ENCODE measurements at regions not wholly inside any gene's neighbourhood (a gene's known extent, or its start where the extent isn't known, plus 50 kb on each side); places are given as distances from the start of the nearest gene placed in this dataset.
A peak's percentile ranks its signal among the peaks of the same experiment; 100 is the strongest.

DNA sequence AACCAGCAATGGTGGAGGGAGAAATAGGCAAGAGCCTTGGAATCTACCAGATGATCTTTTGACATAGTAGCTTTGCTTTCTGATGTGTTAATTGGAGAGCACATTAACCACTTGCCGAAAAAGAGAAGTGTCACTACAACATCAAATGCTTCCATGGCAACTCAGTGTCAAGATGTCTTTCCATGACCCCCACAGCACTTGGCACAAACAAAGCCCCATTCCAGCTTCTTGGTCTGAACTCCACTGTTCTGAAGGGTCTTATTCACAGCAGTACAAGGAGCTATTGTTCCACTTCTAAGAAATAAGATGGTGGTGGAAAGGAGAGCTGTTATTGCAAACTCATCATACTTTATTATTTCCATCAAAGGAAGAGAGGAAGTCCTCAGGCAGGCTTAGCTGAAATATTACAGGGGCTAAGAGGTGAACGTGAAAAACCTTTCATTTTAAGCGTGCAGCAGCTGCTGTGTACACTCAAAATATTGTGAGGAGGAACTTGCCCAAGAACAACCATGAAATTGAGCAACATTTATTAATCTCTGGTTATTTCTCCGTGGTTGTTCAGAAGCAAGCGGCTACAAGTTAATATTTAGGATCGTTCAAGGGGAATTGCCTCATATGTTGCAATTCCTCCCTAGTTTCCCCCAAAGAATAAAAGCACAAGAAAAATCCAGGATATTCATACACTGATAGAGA is 354.8 kb upstream of the CELF2 start:
- no peak overlapping the region for H3K9ac ChIP-seq (ENCODE audit: low read length in 2 of 2)
- peak overlapping the region; percentile 20 for H3K27ac ChIP-seq (ENCODE audit: low read length)
- no peaks in the 10 kb centered on the region for H3K27me3 ChIP-seq (ENCODE audit: control insufficient read depth in 1 of 2, insufficient read depth in 2 of 2, low read length in 2 of 2)
- no peaks in the 10 kb centered on the region for H3K36me3 ChIP-seq (ENCODE audit: control insufficient read depth in 2 of 2, insufficient read depth in 2 of 2, low read length in 2 of 2)
- no peak overlapping the region for H3K4me3 ChIP-seq (ENCODE audit: low read length in 2 of 2)
- peaks cover 19% of the 10 kb centered on the region for H3K4me1 ChIP-seq (ENCODE audit: control insufficient read depth, insufficient read depth, low read length)
- no peaks in the 10 kb centered on the region for H3K9me3 ChIP-seq (ENCODE audit: control insufficient read depth in 2 of 2, low read length in 2 of 2)

DNA sequence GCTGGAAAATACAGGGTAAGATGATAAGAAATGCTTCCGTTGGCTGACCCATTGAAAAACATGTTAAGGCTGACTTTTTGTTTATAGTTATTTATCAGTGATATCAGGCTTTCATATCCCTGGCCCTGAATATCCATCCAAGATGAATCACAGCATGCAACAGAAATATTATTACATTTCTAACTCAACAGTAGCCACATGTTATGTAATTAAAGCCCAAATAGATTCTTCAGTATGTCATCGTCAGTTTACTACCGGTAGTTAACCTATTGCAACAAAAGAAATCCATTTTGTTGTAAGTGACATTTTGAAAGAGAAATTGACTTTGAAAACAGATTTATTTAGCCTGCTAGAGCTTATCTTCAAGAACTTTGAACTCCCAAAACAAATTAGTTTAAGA is 354.1 kb upstream of the CELF2 start:
- Histone ChIP-seq H3K9ac (ENCODE audit: low read length in 2 of 2) (no peak overlapping the region), H3K27me3 (ENCODE audit: control insufficient read depth in 1 of 2, insufficient read depth in 2 of 2, low read length in 2 of 2) (no peaks in the 10 kb centered on the region), H3K4me3 (ENCODE audit: low read length in 2 of 2) (no peak overlapping the region), H3K4me1 (ENCODE audit: control insufficient read depth, insufficient read depth, low read length) (peaks cover 19% of the 10 kb centered on the region), H3K36me3 (ENCODE audit: control insufficient read depth in 2 of 2, insufficient read depth in 2 of 2, low read length in 2 of 2) (no peaks in the 10 kb centered on the region), H3K9me3 (ENCODE audit: control insufficient read depth in 2 of 2, low read length in 2 of 2) (no peaks in the 10 kb centered on the region), H3K27ac (ENCODE audit: low read length) (no peak overlapping the region)

- Histone ChIP-seq H3K27ac (ENCODE audit: low read length) (peak overlapping the region; percentile 2), H3K27me3 (ENCODE audit: control insufficient read depth in 1 of 2, insufficient read depth in 2 of 2, low read length in 2 of 2) (no peaks in the 10 kb centered on the region), H3K9me3 (ENCODE audit: control insufficient read depth in 2 of 2, low read length in 2 of 2) (no peaks in the 10 kb centered on the region), H3K9ac (ENCODE audit: low read length in 2 of 2) (no peak overlapping the region), H3K4me1 (ENCODE audit: control insufficient read depth, insufficient read depth, low read length) (peaks cover 19% of the 10 kb centered on the region), H3K36me3 (ENCODE audit: control insufficient read depth in 2 of 2, insufficient read depth in 2 of 2, low read length in 2 of 2) (no peaks in the 10 kb centered on the region), H3K4me3 (ENCODE audit: low read length in 2 of 2) (no peak overlapping the region)
These were observed 351.9 kb upstream of the CELF2 start for GRCh38 chr10:10665750-10666149.

- no peak overlapping the region for H3K4me3 ChIP-seq (ENCODE audit: low read length in 2 of 2)
These were observed 350.2 kb upstream of the CELF2 start for GRCh38 chr10:10667466-10667865.

DNA sequence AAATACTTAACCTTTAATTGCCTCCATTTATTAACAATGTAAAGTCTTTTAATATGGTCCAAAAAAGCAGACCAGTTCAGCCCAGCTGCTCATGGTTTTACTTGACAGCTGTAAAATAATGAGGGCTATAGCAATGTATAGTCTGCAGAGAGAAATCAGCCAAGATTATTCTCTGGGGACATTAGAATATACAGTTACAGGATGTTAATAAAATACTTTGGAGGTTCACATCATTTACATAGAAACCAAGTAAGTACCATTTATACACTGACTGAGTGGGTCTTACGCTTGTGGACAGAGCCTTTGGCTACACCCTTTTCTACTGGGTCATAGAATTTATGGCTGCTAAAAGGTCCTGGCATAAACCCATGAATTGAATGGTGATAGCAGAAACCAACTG is 340.7 kb upstream of the CELF2 start:
- H3K36me3 ChIP-seq (ENCODE audit: control insufficient read depth in 2 of 2, insufficient read depth in 2 of 2, low read length in 2 of 2), result no peaks in the 10 kb centered on the region
- no peak overlapping the region for H3K9ac ChIP-seq (ENCODE audit: low read length in 2 of 2)
- no peaks in the 10 kb centered on the region for H3K27me3 ChIP-seq (ENCODE audit: control insufficient read depth in 1 of 2, insufficient read depth in 2 of 2, low read length in 2 of 2)
- no peaks in the 10 kb centered on the region for H3K4me1 ChIP-seq (ENCODE audit: control insufficient read depth, insufficient read depth, low read length)
- peaks cover 0 to 3% of the 10 kb centered on the region in 2 donors for H3K9me3 ChIP-seq (ENCODE audit: control insufficient read depth in 2 of 2, low read length in 2 of 2)
- peak overlapping the region; percentile 1 for H3K27ac ChIP-seq (ENCODE audit: low read length)
- no peak overlapping the region for H3K4me3 ChIP-seq (ENCODE audit: low read length in 2 of 2)

More at GRCh38 chr10:10667466-10667865, 350.2 kb upstream of the CELF2 start:
- Histone ChIP-seq H3K27ac (ENCODE audit: low read length) (no peak overlapping the region), H3K9me3 (ENCODE audit: control insufficient read depth in 2 of 2, low read length in 2 of 2) (no peaks in the 10 kb centered on the region), H3K9ac (ENCODE audit: low read length in 2 of 2) (no peak overlapping the region), H3K36me3 (ENCODE audit: control insufficient read depth in 2 of 2, insufficient read depth in 2 of 2, low read length in 2 of 2) (no peaks in the 10 kb centered on the region), H3K4me1 (ENCODE audit: control insufficient read depth, insufficient read depth, low read length) (peaks cover 13% of the 10 kb centered on the region), H3K27me3 (ENCODE audit: control insufficient read depth in 1 of 2, insufficient read depth in 2 of 2, low read length in 2 of 2) (no peaks in the 10 kb centered on the region)

- Histone ChIP-seq H3K4me1 (ENCODE audit: control insufficient read depth, insufficient read depth, low read length) (no peaks in the 10 kb centered on the region), H3K27me3 (ENCODE audit: control insufficient read depth in 1 of 2, insufficient read depth in 2 of 2, low read length in 2 of 2) (no peaks in the 10 kb centered on the region), H3K9me3 (ENCODE audit: control insufficient read depth in 2 of 2, low read length in 2 of 2) (peaks cover 0 to 3% of the 10 kb centered on the region in 2 donors), H3K27ac (ENCODE audit: low read length) (no peak overlapping the region), H3K4me3 (ENCODE audit: low read length in 2 of 2) (no peak overlapping the region), H3K9ac (ENCODE audit: low read length in 2 of 2) (no peak overlapping the region), H3K36me3 (ENCODE audit: control insufficient read depth in 2 of 2, insufficient read depth in 2 of 2, low read length in 2 of 2) (no peaks in the 10 kb centered on the region)
These were observed 340.2 kb upstream of the CELF2 start for GRCh38 chr10:10677479-10677878.

GRCh38 chr10:10680496-10680895 is 337.2 kb upstream of the CELF2 start:
- Histone ChIP-seq H3K36me3 (ENCODE audit: control insufficient read depth in 2 of 2, insufficient read depth in 2 of 2, low read length in 2 of 2) (no peaks in the 10 kb centered on the region), H3K27ac (ENCODE audit: low read length) (no peak overlapping the region), H3K27me3 (ENCODE audit: control insufficient read depth in 1 of 2, insufficient read depth in 2 of 2, low read length in 2 of 2) (no peaks in the 10 kb centered on the region), H3K9me3 (ENCODE audit: control insufficient read depth in 2 of 2, low read length in 2 of 2) (no peaks in the 10 kb centered on the region), H3K4me1 (ENCODE audit: control insufficient read depth, insufficient read depth, low read length) (no peaks in the 10 kb centered on the region), H3K4me3 (ENCODE audit: low read length in 2 of 2) (no peak overlapping the region), H3K9ac (ENCODE audit: low read length in 2 of 2) (no peak overlapping the region)

DNA sequence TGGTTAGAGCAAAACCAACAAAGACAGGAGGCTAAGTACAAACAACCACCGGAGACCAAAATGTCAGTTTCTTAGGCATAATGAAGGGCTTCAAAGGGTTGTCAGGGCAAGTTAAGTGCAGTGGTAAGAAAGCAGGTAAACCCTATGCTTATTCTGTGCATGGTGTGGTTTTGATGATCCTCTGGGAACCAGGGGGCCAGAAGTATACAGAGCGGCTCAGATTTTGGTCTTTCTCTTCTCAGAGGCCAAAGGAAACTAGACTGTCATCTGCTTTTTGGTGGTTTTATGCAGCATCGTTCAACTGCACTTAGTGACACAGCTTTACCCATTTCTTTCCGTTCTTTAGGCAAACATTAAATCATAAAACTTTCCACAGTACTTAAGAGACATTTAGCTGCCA is 332.7 kb upstream of the CELF2 start:
- H3K36me3 ChIP-seq (ENCODE audit: control insufficient read depth in 2 of 2, insufficient read depth in 2 of 2, low read length in 2 of 2), result no peaks in the 10 kb centered on the region
- H3K27ac ChIP-seq (ENCODE audit: low read length), result no peak overlapping the region
- H3K27me3 ChIP-seq (ENCODE audit: control insufficient read depth in 1 of 2, insufficient read depth in 2 of 2, low read length in 2 of 2), result no peaks in the 10 kb centered on the region
- H3K4me1 ChIP-seq (ENCODE audit: control insufficient read depth, insufficient read depth, low read length), result no peaks in the 10 kb centered on the region
- H3K9me3 ChIP-seq (ENCODE audit: control insufficient read depth in 2 of 2, low read length in 2 of 2), result no peaks in the 10 kb centered on the region
- no peak overlapping the region for H3K4me3 ChIP-seq (ENCODE audit: low read length in 2 of 2)
- no peak overlapping the region for H3K9ac ChIP-seq (ENCODE audit: low read length in 2 of 2)

DNA sequence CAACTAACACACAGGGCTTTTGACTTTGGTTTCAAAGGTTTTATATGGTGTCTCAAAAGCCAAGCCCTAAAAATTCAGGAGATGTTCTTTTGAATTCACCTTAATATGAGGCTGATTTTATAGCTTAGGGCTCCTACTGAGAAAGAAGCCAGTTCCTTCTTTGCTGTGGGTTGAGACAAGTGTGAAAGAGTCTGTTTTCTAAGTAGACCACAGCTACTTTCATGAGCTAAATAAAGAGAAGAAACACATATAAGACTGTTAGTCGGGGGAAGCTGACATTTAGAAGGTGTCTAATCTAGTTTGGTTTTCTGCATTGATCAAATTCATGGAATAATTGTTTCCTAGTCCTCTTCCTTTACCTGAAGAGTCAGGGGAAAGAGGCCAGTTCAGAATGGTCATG is 332.1 kb upstream of the CELF2 start:
- no peak overlapping the region for H3K9ac ChIP-seq (ENCODE audit: low read length in 2 of 2)
- H3K36me3 ChIP-seq (ENCODE audit: control insufficient read depth in 2 of 2, insufficient read depth in 2 of 2, low read length in 2 of 2), result no peaks in the 10 kb centered on the region
- H3K4me1 ChIP-seq (ENCODE audit: control insufficient read depth, insufficient read depth, low read length), result no peaks in the 10 kb centered on the region
- no peaks in the 10 kb centered on the region for H3K9me3 ChIP-seq (ENCODE audit: control insufficient read depth in 2 of 2, low read length in 2 of 2)
- H3K27ac ChIP-seq (ENCODE audit: low read length), result no peak overlapping the region
- H3K4me3 ChIP-seq (ENCODE audit: low read length in 2 of 2), result no peak overlapping the region
- no peaks in the 10 kb centered on the region for H3K27me3 ChIP-seq (ENCODE audit: control insufficient read depth in 1 of 2, insufficient read depth in 2 of 2, low read length in 2 of 2)

DNA sequence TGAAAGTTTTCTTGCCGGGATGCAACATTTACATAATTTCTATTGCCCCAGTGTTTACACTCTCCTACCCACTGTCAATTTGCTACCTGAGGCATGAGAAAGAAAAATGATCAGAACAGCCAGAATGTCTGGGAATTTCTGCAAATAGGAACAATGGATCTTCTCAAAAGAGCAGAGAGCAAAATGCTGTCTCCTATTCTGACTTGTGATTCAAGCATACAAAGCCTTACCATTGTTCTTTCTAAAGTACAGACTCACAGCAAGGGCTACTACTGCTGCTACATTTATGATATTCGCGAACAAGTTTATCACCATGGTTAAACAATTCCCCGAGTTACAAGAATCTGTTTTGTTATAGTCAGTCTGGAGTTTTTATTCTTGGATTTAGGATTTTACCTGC is 329.9 kb upstream of the CELF2 start:
- H3K36me3 ChIP-seq (ENCODE audit: control insufficient read depth in 2 of 2, insufficient read depth in 2 of 2, low read length in 2 of 2), result no peaks in the 10 kb centered on the region

DNA sequence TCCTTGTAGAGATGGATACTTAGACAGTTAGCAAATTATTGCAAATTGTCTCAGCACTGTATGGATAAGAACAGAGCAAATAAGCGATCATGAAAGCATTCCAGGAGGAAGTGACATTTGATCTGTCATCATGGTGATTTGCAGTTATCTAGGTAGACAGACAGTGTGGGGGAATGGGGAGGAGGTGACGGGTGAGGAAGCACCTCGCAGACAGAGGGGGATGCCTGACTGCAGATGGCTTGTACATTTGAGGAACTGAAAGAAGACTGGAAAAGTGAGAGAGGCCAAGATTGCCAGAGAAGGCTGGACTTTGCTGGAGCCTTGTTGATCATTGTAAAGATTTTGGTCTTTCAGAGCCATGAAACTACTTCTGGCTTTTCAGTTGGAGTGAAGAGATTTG is 318.2 kb upstream of the CELF2 start:
- Histone ChIP-seq H3K36me3 (ENCODE audit: control insufficient read depth in 2 of 2, insufficient read depth in 2 of 2, low read length in 2 of 2) (no peaks in the 10 kb centered on the region), H3K9me3 (ENCODE audit: control insufficient read depth in 2 of 2, low read length in 2 of 2) (no peaks in the 10 kb centered on the region), H3K4me1 (ENCODE audit: control insufficient read depth, insufficient read depth, low read length) (no peaks in the 10 kb centered on the region), H3K27ac (ENCODE audit: low read length) (no peak overlapping the region), H3K27me3 (ENCODE audit: control insufficient read depth in 1 of 2, insufficient read depth in 2 of 2, low read length in 2 of 2) (no peaks in the 10 kb centered on the region), H3K9ac (ENCODE audit: low read length in 2 of 2) (no peak overlapping the region), H3K4me3 (ENCODE audit: low read length in 2 of 2) (no peak overlapping the region)

More for the DNA sequence above, 329.9 kb upstream of the CELF2 start:
- H3K27me3 ChIP-seq (ENCODE audit: control insufficient read depth in 1 of 2, insufficient read depth in 2 of 2, low read length in 2 of 2), result no peaks in the 10 kb centered on the region
- H3K4me1 ChIP-seq (ENCODE audit: control insufficient read depth, insufficient read depth, low read length), result no peaks in the 10 kb centered on the region
- no peak overlapping the region for H3K9ac ChIP-seq (ENCODE audit: low read length in 2 of 2)
- no peak overlapping the region for H3K27ac ChIP-seq (ENCODE audit: low read length)
- no peak overlapping the region for H3K4me3 ChIP-seq (ENCODE audit: low read length in 2 of 2)
- no peaks in the 10 kb centered on the region for H3K9me3 ChIP-seq (ENCODE audit: control insufficient read depth in 2 of 2, low read length in 2 of 2)
